ENCODE measurements at regions not wholly inside any gene's neighbourhood (a gene's known extent, or its start where the extent isn't known, plus 50 kb on each side); places are given as distances from the start of the nearest gene placed in this dataset.

DNA sequence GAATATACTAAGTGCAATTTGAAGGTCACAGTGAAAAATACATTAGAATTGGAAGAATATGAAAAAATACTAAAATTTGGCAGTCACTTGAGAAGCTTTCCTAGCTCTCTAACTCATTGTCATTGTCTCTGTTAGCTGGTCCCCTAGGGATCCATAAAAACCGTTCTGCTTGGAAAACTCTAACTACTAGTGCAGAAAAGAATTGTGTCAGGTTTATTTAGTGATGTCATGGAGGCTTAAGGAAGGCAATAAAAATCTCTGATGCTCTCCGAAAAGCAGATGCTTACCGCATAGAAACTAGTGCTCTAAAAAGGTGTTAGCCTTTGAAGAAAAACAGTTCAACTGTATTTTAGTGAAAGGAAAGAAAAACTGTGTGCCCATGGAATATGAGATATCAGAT is 150.1 kb upstream of the DLGAP1 start:
- TF ChIP-seq CTCF (conservative IDR thresholded peaks at IDR 0.05; ENCODE audit: low read length), result no peak
- no peak for TF ChIP-seq EZH2phosphoT487 (IDR thresholded peaks at IDR 0.05; ENCODE audit: borderline replicate concordance)
